GM21381 (cell line): ENCODE measurements at regions not wholly inside any gene's neighbourhood (a gene's known extent, or its start where the extent isn't known, plus 50 kb on each side); places are given as distances from the start of the nearest gene placed in this dataset.

Source experiments
- ATAC-seq: cut with Tn5 transposase; IDR thresholded peaks from one replicate; pipeline ENCODE4 v1.9.1; 2021; ENCODE audit warnings: mild to moderate bottlenecking, moderate library complexity; ENCODE audit not compliant: unreplicated experiment

DNA sequence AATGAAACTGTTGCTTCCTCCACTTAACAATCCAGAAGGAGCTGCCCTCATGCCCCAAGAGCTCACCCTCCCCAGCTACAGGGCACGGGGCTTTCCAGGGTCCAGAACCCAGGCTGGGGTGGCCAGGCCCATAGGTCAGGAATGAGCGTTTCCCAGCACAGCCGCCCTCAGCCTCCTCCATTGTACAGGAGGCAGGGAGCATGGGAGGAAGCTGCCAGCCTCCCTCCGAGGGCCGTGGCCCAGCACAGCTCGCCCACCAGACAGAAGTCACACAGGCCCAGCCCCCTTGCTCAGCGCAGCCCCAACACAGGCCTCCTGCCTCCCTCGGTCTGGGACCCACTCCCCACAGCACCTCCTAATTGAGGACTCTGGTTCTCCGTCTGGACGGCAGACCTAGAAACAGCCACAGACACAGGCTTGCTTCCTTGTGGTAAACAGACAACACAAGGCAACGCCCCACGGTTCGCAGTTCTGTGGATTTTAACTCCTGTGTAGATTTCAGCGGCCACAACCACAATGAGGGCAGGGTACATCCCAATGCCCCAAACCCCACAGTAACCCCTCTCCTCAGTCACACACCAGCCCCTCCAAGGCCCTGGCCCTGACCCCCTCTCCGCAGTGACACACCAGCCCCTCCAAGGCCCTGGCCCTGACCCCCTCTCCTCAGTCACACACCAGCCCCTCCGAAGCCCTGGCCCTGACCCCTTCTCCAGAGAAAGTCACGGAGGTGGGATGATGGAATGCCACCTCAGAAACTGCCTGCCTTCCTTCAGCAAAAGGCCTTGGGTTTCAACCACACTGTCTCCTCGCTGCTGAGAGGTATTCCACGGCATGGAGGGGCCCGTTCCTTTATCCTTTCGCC, 173.5 kb downstream of the DLL1 start:
- ATAC-seq, result no peak

DNA sequence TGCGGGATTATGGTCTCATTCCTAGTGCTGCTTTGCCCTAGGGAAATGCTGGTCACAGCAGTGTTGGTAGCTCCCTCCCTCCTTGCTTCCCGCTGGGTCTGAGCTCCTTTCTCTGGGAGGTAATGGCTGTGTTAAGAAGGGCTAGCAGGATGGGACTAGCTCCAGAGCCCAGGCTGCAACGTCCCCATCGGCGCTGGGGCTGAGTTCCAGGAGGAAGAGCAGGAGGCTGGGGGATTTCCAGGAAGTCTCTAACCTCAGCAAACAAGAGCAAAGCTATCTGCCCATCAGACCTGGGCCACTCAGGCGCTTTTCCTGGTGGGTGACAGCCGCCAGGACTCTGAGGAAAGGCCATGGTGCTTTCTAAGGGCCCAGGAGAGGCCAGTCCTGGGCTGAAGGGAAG, 174.2 kb downstream of the DLL1 start:
- no peak for ATAC-seq

DNA sequence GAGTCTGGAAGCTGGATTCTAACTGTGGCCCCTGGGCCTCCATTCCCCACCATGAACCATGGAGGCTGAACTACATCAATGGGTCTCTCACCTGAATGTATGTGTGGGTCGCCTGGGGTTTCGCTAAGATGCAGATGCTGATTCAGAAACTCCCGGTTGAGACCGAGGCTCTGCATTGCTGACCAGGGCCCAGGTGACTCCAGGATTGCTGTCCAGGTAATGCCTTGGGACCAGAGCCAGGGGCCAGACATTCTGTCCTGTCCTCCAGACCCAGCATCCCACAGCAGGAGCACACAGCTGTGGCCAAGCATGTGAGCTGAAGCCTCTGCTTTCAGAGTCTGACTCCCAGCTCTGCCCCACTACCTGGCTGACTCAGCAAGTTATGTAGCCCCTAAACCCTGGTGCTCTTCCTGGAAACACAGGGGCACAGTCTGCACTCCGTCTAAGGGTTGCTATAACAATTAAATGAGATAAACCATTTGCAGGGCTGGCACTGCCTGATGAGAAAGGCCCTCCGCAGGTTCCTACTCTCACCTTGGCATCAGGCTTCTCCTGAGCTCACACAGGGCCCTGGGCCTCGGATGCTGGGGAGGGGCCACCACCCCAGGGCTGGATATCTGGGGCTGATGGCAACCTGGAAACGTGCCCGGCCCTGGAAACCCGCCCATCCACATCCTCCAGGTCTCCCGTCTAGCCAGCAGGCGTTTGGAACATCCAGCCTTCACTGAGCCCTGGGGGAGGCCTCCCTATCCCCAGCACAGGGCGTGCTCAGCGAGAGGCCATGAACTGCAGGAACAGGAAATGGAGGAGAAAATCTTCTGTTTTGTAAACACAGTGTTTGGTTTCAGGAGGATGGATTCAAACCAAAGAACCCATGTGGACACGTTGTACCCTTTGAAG, 175.7 kb downstream of the DLL1 start:
- no peak for ATAC-seq

DNA sequence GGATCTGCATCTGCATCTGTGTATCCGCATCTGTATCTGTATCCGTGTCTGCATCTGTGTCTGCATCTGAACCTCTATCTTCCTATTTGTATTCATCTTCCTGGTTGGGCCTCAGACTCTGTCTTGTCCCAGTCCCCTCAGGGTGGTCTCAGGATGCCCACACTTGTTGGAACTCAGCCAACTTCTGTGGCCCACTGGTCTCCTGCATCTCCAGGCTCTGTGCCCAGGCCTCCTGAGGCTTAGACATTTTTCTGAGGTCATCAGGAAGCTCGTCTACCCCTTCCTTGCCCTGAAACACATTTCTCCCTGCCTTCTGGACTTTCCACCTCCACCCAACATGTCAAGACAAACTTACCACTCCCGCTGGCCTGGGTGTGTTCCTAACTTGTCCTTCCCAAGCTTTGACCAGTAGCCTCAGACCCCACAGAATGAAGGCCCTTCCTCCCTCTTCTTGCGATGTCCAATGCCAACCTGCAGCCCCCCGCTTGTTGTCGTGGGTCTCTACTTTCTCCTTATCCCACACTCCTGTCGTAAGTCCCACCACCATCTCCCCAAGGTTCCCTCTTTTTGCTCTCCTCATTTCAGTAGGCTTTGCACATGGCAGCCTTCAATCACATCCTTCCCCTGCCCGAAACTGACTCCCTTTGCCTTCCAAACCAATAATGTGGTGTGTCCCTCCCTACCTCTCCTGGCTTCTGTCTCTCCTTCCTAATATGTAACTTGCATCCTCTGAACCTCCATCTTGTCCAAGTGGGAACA, 176.5 kb downstream of the DLL1 start:
- no peak for ATAC-seq

DNA sequence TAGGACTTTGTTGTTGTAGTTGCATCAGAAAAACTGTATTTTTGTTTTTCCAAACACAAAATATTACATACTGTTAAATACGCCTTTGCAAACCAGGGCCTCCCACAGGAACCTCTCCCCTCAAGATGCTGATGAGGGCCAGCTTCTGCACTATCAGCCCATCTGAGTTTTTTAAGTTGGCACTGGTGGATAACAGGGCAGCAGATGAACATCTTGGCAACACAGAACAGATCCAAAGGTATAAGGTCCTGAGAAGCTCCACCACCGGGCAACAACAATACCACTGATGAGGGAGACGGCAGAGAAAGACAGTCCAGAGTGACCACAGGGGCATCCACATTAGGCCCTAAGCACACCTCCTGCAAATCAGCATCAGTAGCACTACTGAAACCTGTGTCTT, 177.7 kb downstream of the DLL1 start:
- ATAC-seq, result no peak

DNA sequence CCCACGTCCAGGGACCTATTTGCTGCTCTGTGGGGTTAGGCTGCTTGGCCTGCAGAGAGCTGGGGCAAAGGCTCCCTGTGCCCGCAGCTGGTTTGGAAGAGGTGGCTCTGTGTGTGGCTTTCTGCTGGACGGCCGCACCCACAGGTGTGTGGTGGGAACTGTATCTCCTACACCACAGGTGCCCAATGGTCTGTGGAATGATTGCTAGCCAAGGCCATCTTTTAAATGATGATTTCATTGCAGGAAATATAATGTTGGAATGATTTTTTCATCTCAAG, 178.4 kb downstream of the DLL1 start:
- ATAC-seq, result no peak

DNA sequence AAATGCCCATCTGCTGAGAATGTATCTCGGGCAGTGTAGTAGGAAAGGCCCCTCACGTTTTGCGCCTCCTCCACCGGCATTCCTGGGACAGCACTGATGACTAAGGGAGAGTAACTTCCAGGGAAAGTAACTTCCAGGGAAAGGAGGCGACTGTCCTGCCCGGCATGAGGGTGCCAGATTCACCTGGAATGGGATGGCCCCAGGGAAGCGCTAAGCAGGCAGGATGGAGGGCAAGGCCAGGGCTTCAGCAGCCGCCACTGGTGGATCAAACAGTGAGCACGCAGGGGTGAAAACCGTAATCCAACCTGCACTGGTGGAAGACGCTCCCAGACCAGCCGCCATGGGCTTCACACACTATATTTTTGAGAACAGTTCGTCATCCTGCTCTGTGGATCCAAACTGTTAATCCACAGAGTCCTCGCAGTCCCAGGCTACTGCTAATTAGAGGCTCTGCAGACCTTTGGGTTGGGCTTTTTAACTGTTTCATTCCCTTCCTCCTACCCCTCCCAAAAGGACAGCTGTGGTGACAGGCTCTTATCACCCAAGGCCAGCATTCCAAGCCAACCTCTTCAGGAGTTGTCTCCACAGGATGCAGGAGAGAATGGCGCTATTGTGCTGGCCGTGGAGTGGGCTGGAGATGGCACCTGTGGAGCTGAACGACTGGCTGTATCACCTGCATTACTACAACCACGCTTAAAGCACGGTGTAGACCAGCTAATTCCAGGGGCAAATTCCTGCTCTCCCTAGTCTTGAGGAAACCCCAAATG, 178.9 kb downstream of the DLL1 start:
- no peak for ATAC-seq

DNA sequence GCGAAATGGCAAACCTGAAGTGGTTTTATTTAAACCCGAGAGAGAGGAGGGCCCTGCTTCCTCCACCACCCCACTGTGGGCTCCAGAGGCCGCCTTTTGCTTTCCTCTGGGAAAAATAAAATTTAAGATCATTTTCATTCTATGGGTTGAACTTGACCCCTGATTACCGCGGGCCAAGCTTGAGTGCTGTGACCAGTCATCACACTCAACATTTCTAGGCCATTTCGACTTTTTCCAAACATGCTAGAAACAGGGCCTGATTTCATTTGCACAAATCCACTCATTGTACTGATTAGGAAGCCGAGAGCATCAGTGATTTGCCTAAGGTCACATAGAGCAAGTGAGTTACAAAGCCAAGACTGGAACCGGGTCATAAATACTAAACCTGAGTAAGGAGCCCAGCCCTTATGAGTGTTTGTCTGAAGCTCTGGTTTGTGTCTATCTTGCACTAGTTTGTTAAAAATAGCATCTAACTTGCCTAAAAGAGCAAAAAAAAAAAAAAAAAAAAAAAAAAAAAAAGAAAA, 179.7 kb downstream of the DLL1 start:
- ATAC-seq, result no peak

DNA sequence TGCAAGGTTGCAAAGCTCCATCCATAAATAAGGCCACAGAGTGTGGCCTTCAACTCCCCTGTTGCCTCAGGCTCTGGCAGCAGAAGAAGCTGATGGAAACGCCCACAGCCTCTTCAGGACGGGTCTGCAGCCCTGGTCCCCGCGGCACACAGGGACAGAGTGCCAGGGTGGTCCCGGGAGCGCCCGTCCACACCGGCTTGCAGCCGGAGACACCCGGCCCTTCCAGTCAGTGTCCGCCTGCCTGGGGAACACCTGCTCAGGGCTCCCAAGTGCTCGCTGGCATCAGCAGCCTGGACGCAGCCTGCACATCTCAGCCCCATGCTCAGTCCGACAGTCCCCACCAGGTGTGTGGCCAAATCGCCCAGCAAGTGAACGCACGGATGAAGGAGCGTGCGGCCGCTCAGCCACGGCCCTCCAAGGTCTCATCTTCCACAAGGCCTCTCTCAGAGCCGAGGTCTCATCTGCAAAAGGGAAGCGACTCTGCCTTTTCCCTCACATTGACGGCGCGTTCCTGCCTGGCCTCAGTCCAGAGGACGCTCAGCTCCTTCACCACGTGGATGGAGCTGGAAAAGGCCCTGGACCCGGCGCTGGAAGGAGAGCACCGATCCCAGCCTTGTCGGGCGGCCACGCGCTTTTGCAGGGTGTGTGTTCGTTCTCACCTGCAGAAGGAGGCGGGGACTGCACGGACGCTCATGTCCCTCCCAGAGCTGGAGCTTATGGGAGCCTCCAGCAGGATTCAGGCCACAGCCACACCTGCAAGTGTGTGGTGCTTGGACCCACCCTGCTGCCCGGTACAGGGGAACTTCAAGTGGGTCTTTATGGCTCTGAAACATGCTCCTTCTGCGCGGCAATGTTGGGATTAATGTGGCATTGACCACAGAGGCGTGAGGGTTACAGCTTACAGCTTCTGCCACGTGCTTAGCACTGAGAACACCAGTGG, 180.4 kb downstream of the DLL1 start:
- no peak for ATAC-seq

DNA sequence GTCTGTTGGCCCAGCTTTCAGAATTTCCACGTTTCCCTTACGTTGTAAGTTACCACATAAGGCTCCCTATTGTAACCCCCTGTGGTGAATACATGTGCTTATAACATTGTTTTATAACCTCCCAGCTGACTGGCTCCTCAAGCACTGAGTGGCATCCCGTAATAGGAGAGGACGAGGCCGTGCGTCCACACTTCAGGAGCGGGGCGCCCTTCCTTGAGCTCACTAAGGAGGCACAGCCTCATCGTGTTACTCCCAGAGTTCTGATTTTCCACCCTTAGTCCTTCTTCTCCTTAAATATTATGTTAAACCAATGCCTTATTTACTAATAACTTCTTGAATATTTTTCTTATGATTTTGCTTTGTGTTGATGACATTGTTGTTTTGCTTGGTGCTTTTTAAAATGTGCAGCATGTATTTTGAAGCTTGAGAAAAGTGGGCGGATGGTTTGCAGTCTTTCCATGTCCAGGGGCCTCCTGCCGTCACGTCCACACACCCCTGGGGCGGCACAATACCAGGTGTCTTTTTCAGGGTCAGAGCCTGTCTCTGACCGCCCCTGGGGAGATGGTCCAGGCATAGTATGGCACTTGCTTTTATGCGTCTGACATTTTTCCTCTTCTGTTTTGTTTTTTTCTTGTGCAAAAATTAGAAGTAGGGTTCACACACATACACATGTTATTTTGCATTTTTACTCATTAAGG, 181.8 kb downstream of the DLL1 start:
- ATAC-seq, result no peak

DNA sequence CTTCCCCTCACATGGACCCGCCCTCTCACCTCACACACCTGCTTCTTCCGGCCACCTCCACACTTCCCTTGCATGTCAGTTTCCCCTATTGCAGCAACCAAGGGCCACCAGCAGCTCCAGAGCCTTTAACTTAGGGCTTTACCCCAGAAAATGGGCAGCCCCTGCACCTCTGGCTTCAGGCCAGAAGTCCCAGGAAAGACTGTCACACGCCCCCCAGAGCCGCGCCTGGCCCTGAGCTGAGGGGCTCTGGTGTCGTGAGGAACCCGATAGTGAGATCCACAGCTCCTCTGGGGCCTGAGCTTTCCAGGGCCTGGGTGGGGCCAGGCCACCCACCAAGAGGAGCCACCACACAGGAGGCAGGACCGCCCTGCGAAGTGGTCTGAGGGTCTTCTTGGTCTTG, 182.4 kb downstream of the DLL1 start:
- ATAC-seq, result no peak

DNA sequence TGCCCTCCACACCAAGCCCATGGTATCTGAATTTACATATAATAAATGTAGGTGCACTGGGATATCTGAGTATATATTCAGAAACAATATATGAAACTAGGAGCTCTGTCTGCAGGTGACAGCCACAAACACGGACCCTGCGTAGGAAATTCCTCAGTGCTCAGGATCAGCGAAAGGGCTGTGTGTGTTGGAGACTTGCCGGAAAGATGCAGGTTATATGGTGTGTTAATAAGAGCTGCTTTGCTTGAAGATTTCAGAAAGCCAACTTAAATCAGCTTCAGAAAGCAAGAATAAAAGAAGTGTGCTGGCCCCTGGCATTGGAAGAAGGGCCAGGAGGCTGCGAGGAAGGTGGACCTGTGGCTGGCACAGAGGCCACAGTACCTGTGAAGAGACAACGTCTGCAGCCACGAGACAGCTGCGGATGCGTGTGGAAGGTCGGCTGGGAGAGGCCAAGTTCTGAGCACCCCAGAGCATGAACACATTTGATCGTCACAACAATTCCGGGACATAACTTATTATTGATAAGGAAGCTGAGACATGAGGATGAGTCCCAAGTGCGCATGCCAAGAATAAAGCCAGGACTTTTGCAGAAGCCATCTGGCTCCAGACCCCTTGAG, 183.2 kb downstream of the DLL1 start:
- ATAC-seq, result no peak

DNA sequence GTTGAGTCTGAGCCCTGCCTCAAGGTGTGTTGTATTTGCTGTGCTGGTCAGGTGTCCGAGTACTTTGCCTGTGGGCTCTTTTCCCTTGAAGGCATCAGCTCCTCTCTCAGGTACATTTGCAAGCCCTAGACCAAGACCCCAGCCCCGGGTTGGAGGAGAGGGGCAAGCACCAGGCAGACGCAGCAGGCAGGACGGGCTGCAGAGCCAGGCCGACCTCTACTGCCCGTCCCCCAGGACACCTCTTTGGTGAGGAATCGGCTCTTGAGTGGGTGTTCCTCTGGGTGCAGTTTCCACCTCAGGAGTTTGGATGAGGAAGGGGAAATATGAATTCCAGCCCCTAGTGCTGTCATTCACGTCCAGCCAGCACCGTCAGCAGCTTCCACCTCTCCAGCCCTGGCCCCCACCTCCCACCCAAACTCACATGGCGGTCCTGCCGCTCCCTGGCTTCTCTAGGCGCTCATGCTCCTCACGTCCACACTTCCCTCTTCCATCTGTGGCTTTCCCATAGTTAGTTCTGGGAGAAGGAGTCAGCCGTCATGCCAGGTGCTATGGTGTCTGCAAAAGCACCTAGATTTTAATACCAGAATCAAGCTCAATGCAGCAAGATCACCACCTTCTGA, 183.9 kb downstream of the DLL1 start:
- no peak for ATAC-seq

DNA sequence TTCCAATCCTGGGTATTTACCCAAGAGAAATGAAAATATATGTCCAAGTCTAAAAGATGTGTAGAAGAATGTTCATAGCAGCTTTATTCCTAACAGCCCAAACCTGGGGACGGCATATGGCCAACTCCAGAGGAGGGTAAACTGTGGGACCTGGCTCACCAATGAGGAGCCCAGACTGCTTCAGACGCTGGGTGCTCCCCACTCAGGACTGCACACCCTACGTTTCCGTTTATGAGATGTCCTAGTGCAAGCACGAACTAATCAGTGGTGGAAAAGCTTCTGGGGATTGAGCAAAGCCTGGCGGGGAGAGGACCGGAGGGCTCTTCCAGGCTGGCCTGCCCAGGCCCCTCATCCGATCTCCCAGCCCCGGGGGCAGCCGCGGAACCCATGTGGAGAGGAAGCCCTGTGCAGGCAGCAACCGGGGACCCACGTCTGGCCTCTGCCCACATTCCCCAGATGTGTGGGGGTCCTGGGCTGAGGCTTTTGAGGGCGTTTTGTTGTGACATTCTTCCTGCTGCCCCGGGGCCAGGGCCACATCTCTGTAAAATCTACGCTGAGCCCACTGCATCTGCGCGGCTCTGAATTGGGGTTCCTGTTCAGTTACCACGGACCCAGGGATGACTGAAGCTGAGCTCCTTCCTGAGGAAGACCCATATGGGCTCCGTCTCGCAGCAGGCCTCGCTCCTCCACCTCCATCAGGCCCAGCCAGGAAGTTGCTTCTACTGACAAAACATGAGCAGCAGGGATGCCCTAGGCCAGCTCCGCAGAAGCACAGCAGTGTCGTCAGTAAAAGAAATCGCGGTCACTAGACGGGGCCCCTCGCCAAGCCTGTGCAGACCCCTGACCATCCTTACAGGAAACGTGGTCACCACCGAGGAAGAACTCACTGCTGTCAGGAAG, 188.0 kb downstream of the DLL1 start:
- ATAC-seq, result no peak

DNA sequence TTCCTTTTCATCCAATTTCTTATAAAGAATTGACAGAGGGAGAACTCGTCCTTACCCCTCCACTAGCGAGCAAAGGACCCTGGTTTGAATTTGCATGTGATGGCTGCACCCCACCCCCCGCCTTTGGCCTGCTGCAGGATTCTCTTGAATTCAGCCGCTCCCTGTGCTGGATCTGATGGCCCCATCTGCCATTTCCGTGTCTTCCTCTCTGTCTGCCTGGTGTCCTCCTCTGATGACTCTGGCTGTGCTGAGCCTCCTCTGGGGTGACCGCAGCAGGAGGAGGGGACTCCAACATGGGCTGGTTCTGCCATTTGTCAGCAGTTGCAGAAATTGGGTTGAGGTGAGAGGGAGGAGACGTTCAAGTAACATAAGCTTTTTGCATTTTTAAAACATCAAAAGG, 188.8 kb downstream of the DLL1 start:
- no peak for ATAC-seq

DNA sequence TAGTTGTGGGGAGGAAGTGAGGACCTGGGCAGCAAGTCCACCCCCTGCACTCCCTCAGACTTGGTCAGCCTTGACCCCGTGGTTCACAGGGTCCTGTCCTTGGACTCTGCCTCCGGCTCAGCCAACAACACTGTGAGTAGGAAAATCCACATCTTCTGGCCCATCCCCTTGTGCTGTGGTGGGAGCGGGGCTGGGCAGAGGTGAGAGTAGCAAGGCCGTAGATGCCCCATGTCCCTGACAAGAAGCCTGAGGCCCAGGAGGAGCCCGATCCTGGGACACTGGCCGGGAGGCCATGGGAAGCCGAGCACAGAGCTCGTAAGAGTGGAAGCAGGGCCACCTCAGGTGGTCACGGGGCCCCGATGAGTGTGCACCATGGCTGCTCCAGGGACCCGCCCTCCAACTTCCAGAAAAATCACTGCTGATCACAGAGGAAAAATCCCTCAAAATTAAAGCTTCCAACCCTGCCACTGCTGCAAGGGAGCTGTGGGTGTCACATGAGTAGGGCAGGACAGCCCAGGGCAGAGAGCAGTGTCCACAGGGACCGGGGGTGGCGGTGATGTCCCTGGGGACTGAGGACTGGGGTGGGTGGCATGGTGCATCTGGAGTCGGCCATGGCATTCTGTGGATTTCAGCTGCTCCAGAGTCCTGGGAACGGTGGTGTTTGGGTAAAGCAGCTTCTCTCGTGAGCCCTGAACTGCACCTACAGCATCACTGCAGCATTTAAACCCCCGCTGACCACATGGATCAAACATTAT, 189.4 kb downstream of the DLL1 start:
- no peak for ATAC-seq
